ENCODE measurements at regions not wholly inside any gene's neighbourhood (a gene's known extent, or its start where the extent isn't known, plus 50 kb on each side); places are given as distances from the start of the nearest gene placed in this dataset.

- Histone ChIP-seq H3K27ac (ENCODE audit: low read length) (no peak overlapping the region), H3K36me3 (ENCODE audit: insufficient read depth, low read length) (no peaks in the 10 kb centered on the region), H2AFZ (ENCODE audit: low read depth, low read length) (no peak overlapping the region), H3K9me2 (ENCODE audit: insufficient read depth, low read length) (no peaks in the 10 kb centered on the region), H3K9me3 (ENCODE audit: low read length) (no peaks in the 10 kb centered on the region), H3K4me3 (ENCODE audit: low read length) (no peak overlapping the region), H4K20me1 (ENCODE audit: insufficient read depth) (no peaks in the 10 kb centered on the region), H3K27me3 (ENCODE audit: insufficient read depth, low read depth, low read length) (no peaks in the 10 kb centered on the region), H3K4me2 (ENCODE audit: low read length) (no peak overlapping the region), H3F3A (ENCODE audit: insufficient read depth, low read length, poor library complexity, severe bottlenecking) (no peaks in the 10 kb centered on the region), H3K9ac (ENCODE audit: low read length) (no peak overlapping the region), H3K79me2 (replicated peaks; ENCODE audit: insufficient read depth, low read length) (no peaks in the 10 kb centered on the region)
- TF ChIP-seq EP300 (conservative IDR thresholded peaks at IDR 0.05; ENCODE audit: poor library complexity, severe bottlenecking): no peak
- no peak for TF ChIP-seq SMC3 (conservative IDR thresholded peaks at IDR 0.05; ENCODE audit: poor library complexity)
- TF ChIP-seq MXI1 (conservative IDR thresholded peaks at IDR 0.05; ENCODE audit: poor library complexity, severe bottlenecking): no peak
- TF ChIP-seq CTCF (IDR thresholded peaks at IDR 0.05; ENCODE audit: poor library complexity, severe bottlenecking): no peak
- no peak for TF ChIP-seq POLR2AphosphoS5 (IDR thresholded peaks at IDR 0.05)
- no peak for TF ChIP-seq EZH2 (IDR thresholded peaks at IDR 0.05; ENCODE audit: borderline replicate concordance, insufficient read depth, low read length, poor library complexity, severe bottlenecking)
- no peak for TF ChIP-seq TAF1 (IDR thresholded peaks at IDR 0.05; ENCODE audit: low read depth)
- TF ChIP-seq REST (IDR thresholded peaks at IDR 0.05; ENCODE audit: borderline replicate concordance): no peak
- TF ChIP-seq RAD21 (conservative IDR thresholded peaks at IDR 0.05): no peak
Measured at GRCh38 chr1:114292835-114293234, 139.2 kb upstream of the SYT6 start.

GRCh38 chr1:114292194-114292593 is 138.5 kb upstream of the SYT6 start:
- no peaks in the 10 kb centered on the region for H3K9me2 ChIP-seq (ENCODE audit: insufficient read depth, low read length)
- no peak overlapping the region for H3K9ac ChIP-seq (ENCODE audit: low read length)
- H3F3A ChIP-seq (ENCODE audit: insufficient read depth, low read length, poor library complexity, severe bottlenecking): no peaks in the 10 kb centered on the region
- H3K36me3 ChIP-seq (ENCODE audit: insufficient read depth, low read length): no peaks in the 10 kb centered on the region
- no peak overlapping the region for H3K4me3 ChIP-seq (ENCODE audit: low read length)
- H4K20me1 ChIP-seq (ENCODE audit: insufficient read depth): no peaks in the 10 kb centered on the region
- no peaks in the 10 kb centered on the region for H3K27me3 ChIP-seq (ENCODE audit: insufficient read depth, low read depth, low read length)
- TF ChIP-seq MXI1 (conservative IDR thresholded peaks at IDR 0.05; ENCODE audit: poor library complexity, severe bottlenecking): no peak
- no peak for TF ChIP-seq EZH2 (IDR thresholded peaks at IDR 0.05; ENCODE audit: borderline replicate concordance, insufficient read depth, low read length, poor library complexity, severe bottlenecking)
- TF ChIP-seq POLR2AphosphoS5 (IDR thresholded peaks at IDR 0.05): no peak
- no peak for TF ChIP-seq EP300 (conservative IDR thresholded peaks at IDR 0.05; ENCODE audit: poor library complexity, severe bottlenecking)
- TF ChIP-seq RAD21 (conservative IDR thresholded peaks at IDR 0.05): no peak
- TF ChIP-seq SMC3 (conservative IDR thresholded peaks at IDR 0.05; ENCODE audit: poor library complexity): no peak
- H3K9me3 ChIP-seq (ENCODE audit: low read length): no peaks in the 10 kb centered on the region
- no peak overlapping the region for H3K27ac ChIP-seq (ENCODE audit: low read length)
- H3K79me2 ChIP-seq (replicated peaks; ENCODE audit: insufficient read depth, low read length): no peaks in the 10 kb centered on the region
- H3K4me2 ChIP-seq (ENCODE audit: low read length): no peak overlapping the region
- no peak overlapping the region for H2AFZ ChIP-seq (ENCODE audit: low read depth, low read length)
